GM23248 (cell line): ENCODE measurements at regions not wholly inside any gene's neighbourhood (a gene's known extent, or its start where the extent isn't known, plus 50 kb on each side); places are given as distances from the start of the nearest gene placed in this dataset.
"Not testable (repeated sequence)": the region's sequence is repeated elsewhere in the genome, so short reads cannot be mapped to it uniquely, and the experiment has no call there.

Experiments
- EZH2 ChIP-seq: fragments of 200-600 bp; sonication (generic); IDR thresholded peaks from 2 replicates; pipeline ENCODE4 v1.6.1; 2018; ENCODE audit warnings: antibody characterized with exemption, mild to moderate bottlenecking; ENCODE audit not compliant: insufficient read depth, poor library complexity, severe bottlenecking
- EZH2phosphoT487 ChIP-seq: fragments of 200-600 bp; sonication (generic); IDR thresholded peaks from 2 replicates; pipeline ENCODE4 v1.6.1; 2018; ENCODE audit warnings: antibody characterized with exemption, moderate library complexity, mild to moderate bottlenecking, low read depth; ENCODE audit not compliant: insufficient read depth

DNA sequence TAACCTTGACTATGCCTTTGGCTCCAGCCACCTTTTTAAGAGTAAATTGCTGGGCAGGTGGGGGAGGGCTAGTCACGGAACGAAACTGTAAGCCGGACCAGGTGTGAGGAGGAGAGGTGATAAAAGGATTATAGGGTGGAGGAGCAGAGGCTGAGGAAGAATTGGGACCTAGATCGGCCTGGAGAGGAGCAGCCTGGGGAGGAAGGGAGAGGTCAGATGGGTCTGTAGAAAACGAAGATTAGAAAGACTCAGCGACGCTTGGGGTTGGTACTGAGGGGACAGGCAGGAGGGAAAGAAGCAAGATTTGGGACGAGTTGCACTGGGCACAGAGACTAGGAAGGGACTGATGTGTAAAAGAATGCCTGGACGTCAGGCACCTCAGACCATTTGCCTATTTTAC is 87.2 kb upstream of the MAP3K7 start:
- TF ChIP-seq EZH2, EZH2phosphoT487: not testable (repeated sequence)
